ENCODE measurements at regions not wholly inside any gene's neighbourhood (a gene's known extent, or its start where the extent isn't known, plus 50 kb on each side); places are given as distances from the start of the nearest gene placed in this dataset.
"Not testable (repeated sequence)": the region's sequence is repeated elsewhere in the genome, so short reads cannot be mapped to it uniquely, and the experiment has no call there.

DNA sequence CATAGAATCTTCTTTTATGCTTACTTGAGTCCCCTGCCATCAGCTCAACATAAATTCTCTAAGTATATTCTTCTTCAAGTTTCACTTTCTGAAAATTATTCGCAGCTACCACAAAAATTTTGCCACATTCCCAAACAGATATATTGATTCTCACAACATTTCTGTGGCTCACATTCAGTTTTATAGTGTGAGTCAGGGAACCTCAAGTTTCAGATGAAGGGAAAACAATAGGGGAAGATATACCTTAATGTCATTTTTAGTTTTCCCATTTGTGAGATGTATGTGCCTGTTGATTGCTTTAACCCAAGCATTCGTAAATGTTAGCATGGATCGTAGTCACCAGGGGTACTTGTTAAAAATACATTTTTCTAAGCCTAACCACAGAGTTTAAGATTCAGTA, 465.8 kb downstream of the CCER1 start:
- no peak for DNase-seq

DNA sequence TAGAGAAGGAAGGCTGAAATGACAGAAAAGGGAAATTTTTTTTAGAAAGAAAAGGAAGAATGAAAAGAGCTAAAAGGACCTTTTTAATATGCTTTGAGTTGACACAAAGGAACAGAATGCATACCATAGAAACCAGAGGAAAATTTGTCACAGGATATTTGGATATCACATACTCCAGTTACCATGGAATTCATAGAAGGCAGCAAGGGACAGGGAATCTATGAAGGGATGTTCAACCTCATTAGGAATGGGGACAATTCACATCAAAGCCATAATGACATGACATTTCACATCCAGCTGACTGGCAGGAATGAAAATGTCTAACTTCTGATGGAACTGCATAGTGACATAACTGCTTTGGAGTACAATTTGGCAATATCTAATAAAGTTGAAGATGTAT, 469.4 kb downstream of the CCER1 start:
- no peak for DNase-seq

DNA sequence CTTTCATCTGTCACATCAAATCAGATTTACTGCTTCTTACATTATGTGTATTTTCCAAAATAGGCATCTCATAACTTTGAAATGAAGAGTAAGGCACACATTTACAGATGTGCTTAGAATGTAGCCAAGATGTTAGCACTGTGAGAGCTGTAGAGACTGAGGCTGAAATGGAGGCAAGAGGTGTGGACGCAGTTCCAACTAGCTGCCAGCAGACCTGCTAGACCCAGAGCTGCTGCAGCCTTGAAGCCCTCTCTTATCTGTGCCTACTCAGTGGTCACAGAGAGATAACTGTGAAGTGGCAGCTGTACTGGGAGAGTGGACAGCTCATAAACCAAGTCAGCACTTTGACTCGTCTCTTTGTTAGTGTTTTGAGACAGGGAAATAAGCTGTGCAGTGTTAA, 470.9 kb downstream of the CCER1 start:
- DNase-seq, result no peak

DNA sequence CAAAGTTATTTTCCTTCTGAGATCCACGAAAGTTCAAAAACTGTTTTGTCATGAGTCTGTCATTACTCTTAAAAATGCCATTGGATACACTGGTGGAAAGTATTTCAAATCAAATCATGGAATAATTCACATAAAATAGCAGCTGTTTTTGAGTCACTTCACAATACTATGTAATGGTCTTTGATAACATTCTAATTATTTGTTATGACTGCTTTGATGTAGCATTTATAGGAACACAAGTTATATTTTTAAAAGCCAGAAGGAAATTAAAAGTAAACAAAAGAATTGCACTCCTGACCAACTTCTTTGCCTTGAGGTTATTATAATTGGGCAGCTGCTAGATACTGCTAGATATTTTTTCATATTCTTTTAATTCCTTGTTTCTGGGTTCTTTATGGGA, 473.2 kb downstream of the CCER1 start:
- no peak for DNase-seq

DNA sequence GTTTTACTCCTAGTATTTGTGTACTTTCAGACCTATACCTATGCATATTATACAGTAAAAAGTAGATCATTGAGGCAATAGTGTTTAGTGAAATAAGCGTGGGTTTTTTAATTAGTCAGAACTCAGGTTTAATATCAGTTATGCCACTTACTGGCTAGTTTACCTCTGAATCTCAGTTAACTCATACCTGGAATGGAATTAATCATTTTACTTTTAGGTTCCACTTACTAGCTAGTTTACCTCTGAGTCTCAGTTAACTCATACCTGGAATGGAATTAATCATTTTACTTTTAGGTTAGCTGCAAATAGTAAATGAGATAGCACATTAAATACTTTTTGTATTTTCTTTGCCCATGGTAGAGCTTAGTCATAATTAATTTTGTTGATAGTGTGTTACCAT, 475.7 kb downstream of the CCER1 start:
- DNase-seq, result no peak

DNA sequence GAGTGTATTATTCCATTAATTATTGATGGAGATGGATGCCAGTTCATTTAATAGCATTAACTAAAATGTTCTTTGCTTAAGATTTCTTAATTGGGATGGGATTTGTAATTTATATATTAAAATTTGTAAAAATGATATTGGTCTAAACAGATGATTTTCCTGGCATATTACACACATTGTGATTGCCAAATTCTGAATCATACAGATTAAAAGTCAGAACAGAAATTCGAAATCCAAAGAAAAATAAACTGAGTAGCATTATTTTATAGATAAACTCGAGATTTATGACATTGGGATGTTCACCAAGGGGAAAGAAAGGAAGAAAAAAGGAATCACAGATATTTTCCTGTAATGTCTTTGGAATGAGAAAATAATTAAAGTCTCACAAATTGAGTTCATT, 481.1 kb downstream of the CCER1 start:
- DNase-seq, result no peak

DNA sequence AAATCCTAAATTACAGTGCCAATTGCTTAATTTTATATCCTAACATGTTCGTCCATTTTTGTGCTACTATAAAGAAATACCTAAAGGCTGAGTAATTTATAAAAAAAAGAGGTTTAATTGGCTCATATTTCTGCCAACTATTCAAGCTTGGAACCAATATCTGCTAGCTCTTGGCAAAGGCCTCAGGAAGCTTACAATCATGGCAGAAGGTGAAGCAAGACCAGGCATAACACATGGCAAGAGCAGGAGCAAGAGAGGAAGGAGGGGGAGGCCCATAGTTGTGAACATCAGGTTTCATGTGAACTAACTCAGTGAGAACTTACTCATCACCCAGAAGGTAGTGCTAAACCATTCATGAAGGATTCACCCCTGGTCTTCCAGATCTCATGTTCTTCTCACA, 494.3 kb downstream of the CCER1 start:
- no peak for DNase-seq

DNA sequence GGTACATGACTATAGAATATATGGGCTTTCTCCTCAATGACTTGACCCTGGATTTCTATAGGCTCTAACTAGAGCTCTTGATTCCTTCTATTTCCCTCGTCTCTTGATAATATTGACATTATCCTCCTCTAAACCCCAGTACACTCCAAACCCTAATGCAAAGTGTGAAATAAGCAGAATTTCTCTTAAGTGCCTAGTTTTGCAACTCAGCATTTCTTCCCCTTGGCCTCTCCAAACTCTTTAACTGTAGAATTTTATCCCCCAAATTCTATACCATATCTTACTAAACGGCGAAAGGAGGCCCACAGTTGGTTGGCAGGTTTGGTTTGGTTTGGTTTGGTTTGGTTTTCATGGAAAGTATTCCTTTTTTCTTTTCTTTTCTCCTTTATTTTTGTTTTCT, 498.7 kb downstream of the CCER1 start:
- no peak for DNase-seq

DNA sequence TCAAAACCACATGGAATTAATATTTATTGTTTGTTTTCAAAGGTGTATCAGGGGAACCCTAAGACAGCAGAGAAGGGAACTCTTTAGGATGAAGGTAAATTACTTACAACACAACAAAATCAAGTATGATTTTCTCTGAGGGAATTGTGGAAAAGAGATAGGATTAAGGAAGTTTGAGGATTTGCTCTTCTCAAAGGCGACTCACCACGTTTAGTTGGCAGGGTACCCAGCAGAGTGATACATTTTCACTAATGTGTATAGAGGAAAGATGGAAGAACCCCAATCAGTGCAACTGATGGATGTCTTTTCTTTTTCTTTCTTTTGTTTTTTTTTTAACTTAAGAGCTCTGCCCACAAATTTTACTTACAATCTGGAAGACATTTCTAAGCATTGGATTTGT, 499.2 kb downstream of the CCER1 start:
- DNase-seq, result no peak

DNA sequence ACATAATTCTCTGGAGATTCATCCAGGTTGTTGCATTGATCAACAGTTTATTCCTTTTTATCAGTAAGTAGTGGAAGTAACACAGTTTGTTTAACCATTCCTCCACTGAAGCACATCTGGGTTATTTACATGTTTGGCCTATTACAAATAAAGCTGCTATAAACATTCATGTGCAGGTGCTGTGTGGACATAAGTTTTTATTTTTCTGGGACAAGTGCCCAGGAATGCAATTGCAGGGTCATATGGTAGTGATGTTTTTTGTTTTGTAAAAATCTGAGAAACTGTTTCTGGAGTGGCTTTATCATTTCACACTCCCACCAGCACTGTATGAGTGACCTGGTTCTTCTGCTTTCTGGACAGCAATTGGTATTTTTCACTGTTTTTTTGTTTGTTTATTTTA, 505.4 kb downstream of the CCER1 start:
- DNase-seq, result no peak

DNA sequence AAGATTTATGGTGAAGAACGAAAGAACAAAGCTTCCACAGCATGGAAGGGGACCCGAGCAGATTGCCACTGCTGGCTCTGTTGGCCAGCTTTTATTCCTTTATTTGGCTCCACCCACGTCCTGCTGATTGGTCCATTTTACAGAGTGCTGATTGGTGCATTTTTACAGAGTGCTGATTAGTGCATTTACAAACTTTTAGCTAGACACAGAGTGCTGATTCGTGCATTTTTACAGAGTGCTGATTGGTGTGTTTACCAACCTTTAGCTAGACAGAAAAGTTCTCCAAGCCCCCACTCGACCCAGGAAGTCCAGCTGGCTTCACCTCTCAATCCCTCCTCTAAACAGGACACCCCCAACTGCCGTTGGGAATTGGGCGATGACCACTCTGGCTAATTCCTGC, 511.5 kb downstream of the CCER1 start:
- not testable (repeated sequence) for DNase-seq

DNA sequence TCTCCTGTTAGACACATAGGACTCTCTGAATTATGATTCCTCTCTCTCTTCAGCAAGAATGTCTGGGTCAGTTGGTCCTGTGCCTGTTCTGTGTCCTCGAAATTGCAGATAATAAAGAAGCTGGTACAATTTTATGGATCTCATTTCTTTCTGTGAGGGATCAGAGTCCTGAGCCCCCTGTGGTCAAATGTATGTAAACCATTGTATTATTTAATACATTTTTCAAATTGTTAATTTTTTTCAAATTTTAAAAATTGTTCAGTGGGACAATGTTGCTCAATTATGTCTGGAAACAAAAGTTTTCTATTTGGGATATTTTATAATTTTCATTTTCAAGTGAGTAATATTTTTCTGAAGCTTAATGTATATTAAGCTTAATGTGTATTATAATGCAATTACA, 513.5 kb downstream of the CCER1 start:
- no peak for DNase-seq

DNA sequence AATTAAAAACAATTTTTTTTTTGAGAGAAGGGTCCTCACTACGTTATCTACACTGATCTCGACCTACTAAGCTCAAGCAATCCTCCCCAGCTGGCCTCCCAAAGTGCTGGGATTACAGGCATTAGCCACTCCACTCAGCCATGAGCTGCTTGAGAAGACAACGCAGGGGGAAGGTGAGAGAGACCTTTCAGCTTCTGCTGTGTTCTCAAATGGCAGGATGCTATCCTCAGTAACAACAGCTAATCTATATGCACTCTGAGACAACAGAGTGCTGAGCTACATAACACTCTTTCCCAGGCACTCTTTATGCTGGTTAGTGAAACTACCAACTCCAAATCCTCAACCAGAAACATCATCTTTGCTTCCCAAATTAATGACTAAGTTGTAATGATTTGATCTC, 526.1 kb downstream of the CCER1 start:
- DNase-seq, result no peak

DNA sequence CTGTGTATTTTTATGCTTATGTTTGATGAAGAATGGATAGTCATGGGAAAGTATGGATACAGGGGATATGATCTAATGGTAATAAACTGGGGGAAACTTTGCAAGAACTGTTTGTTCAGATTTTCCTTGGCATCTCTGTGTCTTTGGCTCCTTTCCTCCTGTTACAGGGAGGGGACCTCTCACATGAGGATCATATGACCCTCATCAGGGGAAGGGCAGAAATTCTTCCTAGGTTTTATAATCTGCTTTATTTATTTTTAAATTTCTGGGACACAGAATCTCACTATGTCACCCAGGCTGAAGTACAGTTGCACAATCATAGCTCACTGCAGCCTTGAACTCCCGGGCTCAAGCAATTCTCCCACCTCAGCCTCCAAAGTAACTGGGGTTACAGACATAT, 526.5 kb downstream of the CCER1 start:
- DNase-seq, result no peak

DNA sequence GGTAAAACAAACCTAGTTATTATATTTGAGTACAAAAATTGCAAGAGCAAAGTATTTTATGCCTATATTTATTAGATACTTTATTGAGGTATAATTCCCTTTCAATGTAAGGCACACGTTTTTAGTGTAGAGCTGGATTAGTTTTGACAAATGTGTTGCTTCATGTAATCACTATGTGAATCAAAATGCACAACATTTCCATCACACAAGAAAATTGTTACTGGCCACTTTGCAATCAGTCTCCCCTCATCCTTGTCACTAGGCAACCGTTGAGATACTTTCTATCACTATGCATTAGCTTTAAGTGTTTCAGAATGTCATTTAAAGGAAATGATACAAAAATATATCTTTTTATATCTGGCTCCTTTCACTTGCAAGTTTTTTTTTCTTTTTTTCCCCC, 531.0 kb downstream of the CCER1 start:
- no peak for DNase-seq

DNA sequence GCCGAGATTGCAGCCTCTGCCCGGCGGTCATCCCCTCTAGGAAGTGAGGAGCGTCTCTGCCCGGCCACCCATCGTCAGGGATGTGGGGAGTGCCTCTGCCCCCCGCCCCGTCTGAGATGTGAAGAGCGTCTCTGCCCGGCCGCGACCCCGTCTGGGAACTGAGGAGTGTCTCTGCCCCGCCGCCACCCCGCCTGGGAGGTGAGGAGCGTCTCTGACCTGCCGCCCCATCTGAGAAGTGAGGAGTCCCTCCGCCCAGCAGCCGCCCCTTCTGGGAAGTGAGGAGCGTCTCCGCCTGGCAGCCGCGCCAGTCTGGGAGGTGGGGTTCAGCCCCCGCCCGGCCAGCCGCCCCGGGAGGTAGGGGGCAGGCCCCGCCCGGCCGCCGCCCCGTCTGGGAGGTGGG, 544.0 kb downstream of the CCER1 start:
- DNase-seq, result no peak

DNA sequence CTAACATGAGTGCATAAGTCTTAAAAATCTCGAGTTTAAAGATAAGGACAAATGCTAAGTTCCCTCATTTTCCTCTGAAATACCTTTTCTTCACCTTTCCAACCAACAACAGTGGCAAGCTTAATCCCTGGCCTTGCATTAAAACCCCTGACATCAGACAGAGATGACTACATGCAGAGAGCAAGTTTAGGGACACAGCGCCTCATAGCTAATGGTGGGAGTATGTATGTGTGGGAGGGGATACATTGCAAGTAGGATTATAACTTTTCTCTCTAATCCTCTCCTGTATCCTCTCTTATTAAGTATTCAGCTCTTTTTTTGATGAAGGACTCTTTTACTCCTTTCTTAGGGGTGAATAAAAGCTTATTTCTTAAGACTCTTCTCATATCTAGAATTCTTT, 547.1 kb downstream of the CCER1 start:
- DNase-seq, result no peak

DNA sequence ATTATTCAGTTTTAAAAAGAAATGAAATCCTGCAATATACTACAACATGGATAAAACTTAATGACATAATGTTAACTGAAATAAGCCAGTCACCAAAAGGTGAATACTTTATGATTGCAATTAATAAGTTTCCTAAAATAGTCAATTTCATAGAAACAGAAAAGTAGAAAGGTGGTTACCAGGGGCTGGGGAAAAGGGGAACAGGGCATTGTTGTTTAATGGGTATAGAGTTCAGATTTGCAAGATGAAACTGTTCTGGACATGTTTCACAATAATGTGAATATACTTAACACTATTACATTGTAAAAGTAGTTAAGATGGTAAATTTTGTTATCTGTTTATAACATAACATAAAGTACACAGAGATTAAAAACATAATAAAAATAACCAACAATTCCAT, 550.9 kb downstream of the CCER1 start:
- DNase-seq, result no peak

DNA sequence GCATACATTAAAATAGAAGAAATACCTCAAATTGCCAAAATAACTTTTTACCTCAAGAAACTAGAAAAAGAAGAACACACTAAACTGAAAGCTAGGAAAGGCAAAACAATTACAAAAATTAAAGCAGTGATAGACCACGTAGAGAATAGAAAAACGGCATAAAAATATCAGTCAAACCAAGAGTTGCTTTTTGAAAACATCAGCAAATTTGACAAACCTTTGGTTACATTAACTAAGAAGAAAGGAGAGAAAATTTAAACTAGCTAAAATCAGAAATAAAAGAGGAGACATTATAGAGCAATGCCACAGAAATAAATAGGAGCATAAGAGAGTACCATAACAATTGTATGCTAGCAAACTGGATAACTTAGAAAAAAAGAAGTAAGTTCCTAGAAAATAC, 553.8 kb downstream of the CCER1 start:
- DNase-seq, result no peak

DNA sequence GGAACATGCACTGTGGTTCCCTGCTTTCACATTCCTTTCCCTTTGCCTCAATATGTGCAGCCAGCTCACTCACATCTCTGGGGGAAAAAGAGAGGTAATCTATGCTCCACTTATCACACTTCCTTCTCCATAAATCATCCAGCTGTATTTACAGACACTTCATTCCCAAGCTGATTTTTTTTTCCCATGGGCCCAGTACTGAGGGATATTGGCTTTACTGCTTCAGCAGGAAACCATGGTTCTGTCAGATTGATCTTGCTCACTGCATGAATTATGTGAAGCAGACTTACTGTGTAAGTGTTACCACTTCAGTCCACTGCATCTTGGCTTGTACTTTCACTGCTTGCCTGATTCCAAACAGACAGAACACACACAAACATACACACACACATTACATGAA, 555.6 kb downstream of the CCER1 start:
- DNase-seq, result no peak

DNA sequence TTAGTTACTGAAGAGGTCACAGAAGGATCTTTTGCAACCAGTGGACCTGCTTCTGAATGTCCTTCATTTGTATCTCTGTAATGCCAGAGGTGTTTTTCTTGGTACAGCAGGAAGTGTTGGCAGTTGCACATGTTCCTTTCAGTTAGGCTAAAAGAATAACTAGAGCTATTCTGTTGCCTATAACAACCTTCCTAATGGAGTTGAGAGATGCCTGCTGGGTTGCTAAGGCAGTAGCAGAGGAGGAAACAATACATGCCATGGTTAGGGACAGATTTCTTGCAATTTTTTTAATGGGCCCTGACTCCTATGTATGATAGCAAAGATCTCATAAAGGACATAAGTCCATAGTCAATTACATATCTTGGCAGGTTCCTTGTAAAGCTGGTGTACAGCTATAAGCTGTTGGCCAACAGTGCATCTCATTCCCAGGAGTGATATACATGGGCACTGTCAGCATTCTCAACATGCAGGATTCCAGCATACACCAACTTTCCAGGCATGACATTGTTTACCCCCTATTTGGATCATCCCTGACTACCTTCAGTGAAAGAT, 556.6 kb downstream of the CCER1 start:
- no peak for DNase-seq

DNA sequence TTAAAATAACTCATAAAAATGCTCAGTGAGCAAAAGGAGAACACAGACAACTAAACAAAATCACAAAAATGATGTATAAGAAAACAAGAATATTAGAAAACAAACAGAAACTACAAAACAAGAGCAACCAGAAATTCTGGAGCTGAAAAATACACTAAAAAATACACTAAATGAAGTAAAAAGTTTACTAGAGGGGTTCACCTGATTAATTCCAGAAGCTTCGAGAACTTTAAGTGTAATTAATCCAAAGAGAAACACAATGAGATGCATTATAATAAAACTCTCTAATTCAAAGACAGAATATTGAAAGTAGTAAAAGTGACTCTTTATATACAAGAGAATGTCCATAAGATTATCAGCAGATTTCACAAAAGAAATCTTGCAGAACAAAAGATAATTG, 558.4 kb downstream of the CCER1 start:
- DNase-seq, result no peak

DNA sequence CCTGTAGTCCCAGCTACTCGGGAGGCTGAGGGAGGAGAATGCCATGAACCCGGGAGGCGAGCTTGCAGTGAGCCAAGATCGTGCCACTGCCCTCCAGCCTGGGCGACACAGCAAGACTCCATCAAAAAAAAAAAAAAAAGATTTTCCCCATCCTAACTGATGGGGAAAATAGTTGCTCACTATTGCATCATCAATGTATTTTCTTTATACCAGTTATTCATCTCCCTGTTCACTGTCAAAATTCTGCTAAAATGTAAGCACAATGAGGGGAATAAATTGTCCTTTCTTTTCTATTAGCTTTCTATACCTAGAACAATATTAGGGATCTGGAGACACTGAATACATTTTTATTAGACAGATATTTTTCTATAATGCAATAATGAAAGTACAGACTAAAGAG, 561.3 kb downstream of the CCER1 start:
- DNase-seq, result no peak

DNA sequence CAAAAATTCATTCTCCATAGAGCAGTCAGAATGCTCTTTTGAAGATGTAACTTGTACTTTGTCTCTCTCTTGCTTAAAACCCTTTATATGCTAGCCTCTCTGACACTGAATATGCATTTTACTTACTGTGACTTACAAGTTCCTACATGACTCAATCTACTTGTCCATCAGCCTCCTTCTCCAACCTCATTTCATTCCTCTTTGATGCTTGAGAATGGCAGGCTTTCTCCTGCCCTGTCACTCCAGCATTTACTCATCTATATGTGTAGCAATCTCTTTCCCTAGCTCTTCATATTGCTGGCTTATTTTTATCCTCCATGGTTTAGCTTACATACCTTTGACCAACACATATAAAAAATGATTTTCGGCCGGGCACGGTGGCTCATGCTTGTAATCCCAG, 561.9 kb downstream of the CCER1 start:
- DNase-seq, result no peak

DNA sequence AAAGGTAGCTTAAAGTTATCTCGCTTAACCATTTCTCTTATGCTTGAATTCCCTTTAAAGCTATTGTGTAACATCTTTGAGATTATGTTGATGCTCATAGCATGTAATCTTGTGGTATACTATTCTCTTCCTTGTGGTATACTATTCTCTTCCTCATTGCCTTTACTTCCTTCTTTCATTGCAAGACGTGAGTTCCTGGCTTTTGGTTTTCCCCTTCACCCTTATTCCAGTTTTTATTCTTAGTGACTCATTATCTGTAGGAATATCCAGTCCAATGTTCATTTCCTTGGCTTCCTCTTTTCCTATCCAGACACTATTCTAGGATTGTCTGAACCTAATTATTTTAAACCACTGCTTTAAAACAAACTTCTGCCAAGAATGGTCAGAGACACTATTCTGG, 564.0 kb downstream of the CCER1 start:
- no peak for DNase-seq

DNA sequence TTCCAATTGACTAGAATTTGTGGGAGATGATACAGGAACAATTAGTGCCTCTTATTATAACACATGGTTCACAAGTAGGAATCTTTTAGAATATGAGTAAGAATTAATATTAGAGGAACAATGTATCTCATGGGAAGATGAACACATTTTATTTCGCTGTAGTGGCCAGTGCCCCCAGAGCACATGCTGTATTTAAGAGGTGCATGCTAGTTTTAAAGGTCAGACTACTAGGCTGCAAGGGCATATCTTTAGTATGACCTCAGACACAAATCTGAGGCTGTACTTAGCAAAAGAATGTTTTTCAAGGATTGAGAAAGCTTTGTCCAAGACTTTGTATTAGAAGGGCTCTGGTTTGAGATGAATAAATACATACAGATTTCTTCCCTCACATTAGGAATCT, 586.9 kb downstream of the CCER1 start:
- DNase-seq, result no peak

Data from SIG-M5 (cell line).